ENCODE measurements at regions not wholly inside any gene's neighbourhood (a gene's known extent, or its start where the extent isn't known, plus 50 kb on each side); places are given as distances from the start of the nearest gene placed in this dataset.
A peak's percentile ranks its signal among the peaks of the same experiment; 100 is the strongest.

GRCh38 chr1:221949996-221950395 is 208.1 kb upstream of the DUSP10 start:
- H3K36me3 ChIP-seq (ENCODE audit: insufficient read depth), result no peaks in the 10 kb centered on the region
- H4K20me1 ChIP-seq (ENCODE audit: insufficient read depth), result no peaks in the 10 kb centered on the region
- no peaks in the 10 kb centered on the region for H3K27me3 ChIP-seq (ENCODE audit: insufficient read depth, low read depth)
- no peak overlapping the region for H2AFZ ChIP-seq (ENCODE audit: low read depth)
- H3K79me2 ChIP-seq (ENCODE audit: insufficient read depth, low read depth), result no peaks in the 10 kb centered on the region
- TF ChIP-seq CTCF (conservative IDR thresholded peaks at IDR 0.05; ENCODE audit: low read depth, low read length), result no peak
- no peak overlapping the region for H3K27ac ChIP-seq
- no peak overlapping the region for H3K4me2 ChIP-seq
- no peak overlapping the region for H3K4me3 ChIP-seq (IDR thresholded peaks at IDR 0.05; ENCODE audit: insufficient read depth, low read depth, low read length)
- H3K9ac ChIP-seq, result no peak overlapping the region
- H3K4me1 ChIP-seq (ENCODE audit: low read depth, poor library complexity, severe bottlenecking), result peaks cover 38% of the 10 kb centered on the region

GRCh38 chr1:221948459-221948858 is 206.6 kb upstream of the DUSP10 start:
- Histone ChIP-seq H2AFZ (ENCODE audit: low read depth) (no peak overlapping the region), H3K4me2 (0 out of 2 replicates have a peak overlapping the region, but pooled peaks have one; percentile 27), H4K20me1 (ENCODE audit: insufficient read depth) (no peaks in the 10 kb centered on the region)

GRCh38 chr1:221947731-221948130 is 205.8 kb upstream of the DUSP10 start:
- Histone ChIP-seq H3K27me3 (ENCODE audit: insufficient read depth, low read depth) (no peaks in the 10 kb centered on the region), H4K20me1 (ENCODE audit: insufficient read depth) (no peaks in the 10 kb centered on the region), H3K4me3 (IDR thresholded peaks at IDR 0.05; ENCODE audit: insufficient read depth, low read depth, low read length) (no peak overlapping the region), H3K4me1 (ENCODE audit: low read depth, poor library complexity, severe bottlenecking) (peaks cover 44% of the 10 kb centered on the region), H3K27ac (no peak overlapping the region), H2AFZ (ENCODE audit: low read depth) (no peak overlapping the region; the same call in 1 of the 2 replicates), H3K9ac (no peak overlapping the region), H3K79me2 (ENCODE audit: insufficient read depth, low read depth) (no peaks in the 10 kb centered on the region), H3K36me3 (ENCODE audit: insufficient read depth) (no peaks in the 10 kb centered on the region), H3K4me2 (peak overlapping the region; percentile 27; the same call in 1 of the 2 replicates)
- no peak for TF ChIP-seq CTCF (conservative IDR thresholded peaks at IDR 0.05; ENCODE audit: low read depth, low read length)

More at GRCh38 chr1:221948459-221948858, 206.6 kb upstream of the DUSP10 start:
- Histone ChIP-seq H3K9ac (no peak overlapping the region), H3K27ac (no peak overlapping the region), H3K36me3 (ENCODE audit: insufficient read depth) (no peaks in the 10 kb centered on the region), H3K79me2 (ENCODE audit: insufficient read depth, low read depth) (no peaks in the 10 kb centered on the region), H3K4me1 (ENCODE audit: low read depth, poor library complexity, severe bottlenecking) (peaks cover 38% of the 10 kb centered on the region), H3K27me3 (ENCODE audit: insufficient read depth, low read depth) (no peaks in the 10 kb centered on the region), H3K4me3 (IDR thresholded peaks at IDR 0.05; ENCODE audit: insufficient read depth, low read depth, low read length) (no peak overlapping the region)
- TF ChIP-seq CTCF (conservative IDR thresholded peaks at IDR 0.05; ENCODE audit: low read depth, low read length), result no peak

GRCh38 chr1:221946768-221947167 is 204.9 kb upstream of the DUSP10 start:
- H2AFZ ChIP-seq (ENCODE audit: low read depth), result no peak overlapping the region
- no peak overlapping the region for H3K9ac ChIP-seq
- H3K4me3 ChIP-seq (IDR thresholded peaks at IDR 0.05; ENCODE audit: insufficient read depth, low read depth, low read length), result no peak overlapping the region
- peaks cover 54% of the 10 kb centered on the region for H3K4me1 ChIP-seq (ENCODE audit: low read depth, poor library complexity, severe bottlenecking)
- no peak overlapping the region for H3K4me2 ChIP-seq
- no peaks in the 10 kb centered on the region for H4K20me1 ChIP-seq (ENCODE audit: insufficient read depth)
- H3K27me3 ChIP-seq (ENCODE audit: insufficient read depth, low read depth), result no peaks in the 10 kb centered on the region
- H3K27ac ChIP-seq, result no peak overlapping the region
- no peak for TF ChIP-seq CTCF (conservative IDR thresholded peaks at IDR 0.05; ENCODE audit: low read depth, low read length)
- no peaks in the 10 kb centered on the region for H3K79me2 ChIP-seq (ENCODE audit: insufficient read depth, low read depth)
- H3K36me3 ChIP-seq (ENCODE audit: insufficient read depth), result no peaks in the 10 kb centered on the region

Measured in KMS-11 (cell line).